HG02623 (cell line): ENCODE measurements at regions not wholly inside any gene's neighbourhood (a gene's known extent, or its start where the extent isn't known, plus 50 kb on each side); places are given as distances from the start of the nearest gene placed in this dataset.
"Not testable (repeated sequence)": the region's sequence is repeated elsewhere in the genome, so short reads cannot be mapped to it uniquely, and the experiment has no call there.

Experiments
- ATAC-seq: cut with Tn5 transposase; IDR thresholded peaks from one replicate; pipeline ENCODE4 v1.9.1; 2021; ENCODE audit warnings: moderate library complexity; ENCODE audit not compliant: unreplicated experiment

DNA sequence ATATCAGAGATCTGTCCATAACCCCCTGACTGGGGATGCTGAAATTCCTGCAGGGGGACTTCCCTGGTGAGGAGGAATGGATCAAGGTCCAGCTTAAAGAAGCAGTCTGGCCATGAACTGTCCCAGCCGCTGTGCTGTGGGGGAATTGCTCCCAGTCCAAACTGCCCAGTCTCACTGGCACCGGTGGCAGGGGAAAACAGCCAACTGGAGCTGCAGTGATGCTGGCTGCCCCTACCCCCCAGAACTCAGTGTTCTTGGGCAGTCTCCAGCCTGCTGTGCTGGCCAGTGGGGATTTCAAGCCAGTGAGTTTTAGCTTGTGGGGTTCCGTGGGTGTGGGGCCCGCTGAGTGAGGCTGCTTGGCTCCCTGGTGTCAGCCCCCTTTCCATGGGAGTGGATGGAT is 306.5 kb upstream of the RPS23 start:
- no peak for ATAC-seq

DNA sequence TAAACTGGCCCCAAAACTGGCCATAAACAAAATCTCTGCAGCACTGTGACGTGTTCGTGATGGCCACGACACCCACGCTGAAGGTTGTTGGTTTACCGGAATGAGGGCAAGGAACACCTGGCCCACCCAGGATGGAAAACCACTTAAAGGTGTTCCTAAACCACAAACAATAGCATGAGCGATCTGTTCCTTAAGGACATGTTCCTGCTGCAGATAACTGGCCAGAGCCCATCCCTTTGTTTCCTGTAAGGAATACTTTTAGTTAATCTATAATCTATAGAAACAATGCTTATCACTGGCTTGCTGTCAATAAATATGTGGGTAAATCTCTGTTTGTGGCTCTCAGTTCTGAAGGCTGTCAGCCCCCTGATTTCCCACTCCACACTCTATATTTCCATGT is 305.2 kb upstream of the RPS23 start:
- not testable (repeated sequence) for ATAC-seq

DNA sequence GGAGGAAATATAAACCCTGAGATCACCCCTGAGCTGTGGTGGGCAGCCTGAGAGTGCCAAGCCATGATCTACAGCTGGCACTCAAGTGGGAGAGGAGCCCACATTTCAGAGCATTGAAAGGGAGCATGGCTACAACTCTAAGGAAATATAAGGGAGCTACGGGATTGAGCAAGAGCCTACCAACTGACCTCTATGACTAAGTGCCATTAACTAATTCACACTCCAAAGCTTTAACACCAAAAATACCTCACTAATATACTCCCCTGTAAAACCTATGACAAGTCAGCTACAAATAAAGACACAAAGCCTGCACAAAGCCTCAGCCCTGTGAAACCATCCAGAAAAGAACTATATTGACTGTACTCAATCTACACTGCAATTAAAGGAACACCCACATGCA is 286.8 kb upstream of the RPS23 start:
- ATAC-seq, result no peak

DNA sequence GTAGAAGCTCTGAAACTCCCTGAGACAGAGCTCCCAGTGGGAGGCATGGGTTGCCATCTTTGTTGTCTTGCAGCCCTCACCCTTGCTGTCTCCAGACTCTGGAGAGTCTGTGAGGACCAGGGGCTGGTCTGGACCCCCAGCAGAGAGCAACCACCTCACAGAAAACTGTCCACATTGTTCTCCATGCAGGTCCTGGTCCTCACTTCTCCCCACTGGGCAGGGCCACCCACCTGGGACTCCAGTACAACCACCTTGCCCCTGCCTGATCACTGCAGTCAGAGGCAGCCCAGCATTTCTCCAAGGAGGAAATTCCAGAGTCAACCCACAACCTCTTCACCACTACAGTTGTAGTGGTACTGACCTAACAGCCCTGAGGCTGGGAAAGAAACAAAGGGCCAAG is 285.6 kb upstream of the RPS23 start:
- no peak for ATAC-seq

DNA sequence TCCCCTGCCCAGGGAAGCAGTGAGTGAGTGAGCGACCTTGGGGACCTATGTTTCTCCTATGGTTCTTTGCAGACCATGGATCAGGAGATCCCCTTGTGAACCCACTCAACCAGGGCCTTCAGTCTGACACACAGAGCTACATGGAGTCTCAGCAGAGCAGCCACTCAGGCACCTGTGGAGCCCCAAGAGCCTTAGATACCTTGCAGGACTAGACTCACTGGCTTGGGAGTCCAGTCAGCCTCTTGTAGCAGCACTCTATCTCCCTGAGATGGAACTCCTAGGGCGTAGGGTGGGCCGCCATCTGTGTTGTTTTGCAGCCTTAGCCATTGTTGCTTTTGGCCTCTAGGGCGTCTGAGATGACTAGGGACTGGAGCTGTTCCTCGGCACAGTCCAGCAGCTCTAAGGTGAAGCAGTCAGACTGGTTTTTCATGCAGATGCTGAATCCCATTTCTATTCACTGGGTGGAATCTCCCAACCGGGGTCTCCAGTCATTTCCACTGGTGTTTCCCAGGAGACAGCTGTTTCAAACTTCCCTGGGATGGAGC is 284.6 kb upstream of the RPS23 start:
- no peak for ATAC-seq

DNA sequence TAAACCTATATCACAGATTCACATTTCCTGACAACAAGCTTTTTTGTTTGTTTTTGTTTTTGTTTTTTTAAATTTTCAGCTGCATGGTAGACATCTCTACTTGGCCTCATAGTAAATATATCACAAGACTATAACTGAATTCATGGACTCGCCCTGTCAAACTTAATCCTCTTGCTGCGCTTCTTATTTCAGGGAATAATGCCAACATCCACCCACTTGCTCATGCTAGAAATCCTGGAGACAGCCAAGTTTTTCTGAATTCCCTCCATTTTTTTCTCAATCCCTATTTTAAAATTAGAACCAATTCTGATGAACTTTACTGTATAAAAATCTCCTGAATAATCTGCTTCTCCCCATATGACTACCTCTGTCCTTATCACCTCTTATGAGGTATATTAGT is 283.6 kb upstream of the RPS23 start:
- no peak for ATAC-seq

DNA sequence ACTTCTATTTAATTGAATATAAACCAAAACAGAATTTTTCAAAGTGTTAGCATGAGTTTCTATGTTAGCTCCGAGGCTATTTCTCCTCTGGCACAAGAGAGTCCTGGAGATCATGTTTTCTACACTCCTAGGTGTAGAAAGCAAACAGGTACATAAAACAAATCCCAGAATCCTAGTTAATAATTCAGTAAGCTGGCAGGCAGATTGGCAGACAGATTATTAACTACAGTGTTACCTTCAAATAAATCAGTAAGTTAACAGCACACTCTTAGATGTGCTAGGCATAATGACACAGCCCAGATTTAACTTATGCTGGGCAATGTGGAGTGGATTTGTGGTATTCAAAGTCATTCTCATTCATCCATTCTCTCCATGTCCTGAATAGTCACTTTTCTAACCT is 282.8 kb upstream of the RPS23 start:
- no peak for ATAC-seq

DNA sequence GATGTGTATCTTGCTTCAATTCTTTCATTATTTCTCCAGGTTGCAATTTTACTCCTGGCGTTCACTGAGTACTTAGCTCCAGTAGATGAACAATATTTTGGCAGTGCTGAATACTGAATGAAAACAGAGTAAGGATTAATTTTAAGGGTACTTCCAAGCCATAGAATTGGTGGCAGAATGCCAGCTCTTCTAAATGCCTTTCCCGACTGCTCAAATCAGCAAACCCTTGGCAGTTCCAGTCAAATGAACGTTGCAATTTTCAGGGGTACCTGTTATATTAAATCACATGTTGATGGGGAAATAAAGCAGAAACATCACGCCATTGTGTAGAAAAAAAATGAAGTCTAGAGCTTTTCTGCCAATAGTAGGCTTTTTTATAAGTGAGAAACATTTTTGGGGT is 282.4 kb upstream of the RPS23 start:
- no peak for ATAC-seq

DNA sequence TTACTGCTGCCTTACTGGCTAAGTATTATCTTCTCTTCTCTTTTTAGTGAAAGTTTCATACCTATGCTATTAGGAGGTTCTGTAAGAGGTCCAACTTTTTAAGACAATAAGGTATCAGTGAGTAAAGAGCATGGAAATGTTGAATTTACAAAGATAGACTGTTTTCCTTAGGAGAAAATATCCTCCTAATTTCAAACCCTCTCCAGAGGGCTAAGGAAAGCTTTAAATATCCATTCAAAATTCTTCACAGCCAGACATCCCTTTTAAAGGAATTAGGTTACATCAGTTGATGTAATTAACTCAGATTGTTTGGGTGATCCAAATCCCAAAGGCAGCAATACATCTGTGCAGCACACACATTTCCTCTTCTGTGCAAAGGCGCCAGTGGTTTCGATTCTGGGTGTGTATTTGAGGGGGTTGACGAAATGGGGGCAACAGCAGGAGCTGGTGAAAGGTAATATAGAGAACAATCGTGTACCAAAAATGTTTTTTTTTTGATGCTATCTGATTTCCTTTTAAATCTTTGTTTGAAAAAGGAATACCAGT is 273.8 kb upstream of the RPS23 start:
- no peak for ATAC-seq

DNA sequence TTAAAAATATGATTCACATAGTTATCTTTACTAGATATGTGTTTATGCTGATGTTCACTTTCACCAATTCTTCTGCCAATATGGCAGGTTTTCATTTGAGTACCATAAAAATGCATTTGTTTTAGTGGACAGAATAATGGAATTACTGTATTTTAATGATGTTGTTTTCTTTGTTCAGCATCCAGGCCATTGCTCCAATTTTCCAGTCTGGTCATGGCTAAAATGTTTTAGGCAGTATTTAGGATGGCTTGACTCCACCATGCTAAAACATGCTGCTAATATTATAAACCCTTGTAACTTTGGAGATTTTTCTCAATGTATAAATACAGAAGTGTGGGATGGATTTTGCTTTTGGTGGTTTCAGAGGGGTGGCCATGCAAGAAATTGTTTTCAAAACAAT is 273.0 kb upstream of the RPS23 start:
- no peak for ATAC-seq

DNA sequence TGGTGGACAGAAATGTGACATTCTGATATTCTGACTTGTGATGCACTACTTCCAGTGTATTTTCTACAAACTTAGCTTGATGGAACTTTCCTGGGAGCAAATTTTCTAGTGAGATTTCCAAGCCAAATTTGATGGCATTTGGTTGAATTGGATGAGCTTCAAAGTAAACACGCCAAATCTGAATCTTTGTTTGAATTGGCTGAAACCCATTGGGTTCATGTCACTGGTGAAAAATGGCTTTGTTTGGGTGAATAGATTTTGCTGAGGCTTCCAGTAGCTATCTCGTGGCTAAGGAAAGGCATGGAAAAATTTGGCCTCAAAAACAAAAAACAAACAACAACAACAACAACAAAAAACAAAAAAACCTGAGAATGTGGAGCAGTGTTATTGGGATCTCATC is 271.1 kb upstream of the RPS23 start:
- no peak for ATAC-seq

DNA sequence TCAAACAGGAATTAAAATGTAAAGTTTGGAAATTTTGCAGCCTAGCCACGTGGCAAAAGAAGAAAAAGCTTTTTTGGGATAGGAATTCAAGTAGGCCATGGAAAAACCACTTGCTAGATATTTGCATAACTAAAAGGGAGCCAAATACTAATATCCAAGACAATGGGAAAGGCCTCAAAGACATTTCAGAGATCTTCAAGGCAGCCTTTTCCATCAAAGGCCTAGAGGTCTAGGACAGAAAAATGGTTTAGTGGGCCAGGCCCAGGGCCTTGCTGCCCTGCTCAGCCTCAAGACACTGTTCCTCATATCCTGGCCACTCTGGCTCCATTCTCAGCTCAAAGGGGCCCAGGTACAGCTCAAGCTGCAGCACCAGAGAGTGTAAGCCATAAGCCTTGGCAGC is 265.9 kb upstream of the RPS23 start:
- ATAC-seq, result no peak

DNA sequence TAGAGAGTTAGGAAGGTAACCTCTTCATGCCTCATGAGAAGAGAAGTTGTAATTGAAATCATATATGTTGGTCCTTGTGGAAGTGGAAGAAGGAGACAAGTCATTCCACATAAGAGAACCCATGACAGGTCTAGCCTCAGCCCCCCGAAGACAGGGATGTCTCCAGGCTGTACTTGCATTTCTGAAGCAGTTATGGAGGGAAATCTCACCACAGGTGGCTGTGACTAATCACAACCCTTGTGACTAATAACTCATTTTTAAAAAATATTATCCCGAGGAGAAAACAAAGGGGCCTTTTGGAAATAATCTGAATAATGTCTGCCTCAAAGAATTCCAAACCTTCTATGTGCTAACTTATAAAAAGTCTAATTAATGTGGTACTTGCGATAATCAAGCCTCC is 262.1 kb upstream of the RPS23 start:
- ATAC-seq, result no peak

DNA sequence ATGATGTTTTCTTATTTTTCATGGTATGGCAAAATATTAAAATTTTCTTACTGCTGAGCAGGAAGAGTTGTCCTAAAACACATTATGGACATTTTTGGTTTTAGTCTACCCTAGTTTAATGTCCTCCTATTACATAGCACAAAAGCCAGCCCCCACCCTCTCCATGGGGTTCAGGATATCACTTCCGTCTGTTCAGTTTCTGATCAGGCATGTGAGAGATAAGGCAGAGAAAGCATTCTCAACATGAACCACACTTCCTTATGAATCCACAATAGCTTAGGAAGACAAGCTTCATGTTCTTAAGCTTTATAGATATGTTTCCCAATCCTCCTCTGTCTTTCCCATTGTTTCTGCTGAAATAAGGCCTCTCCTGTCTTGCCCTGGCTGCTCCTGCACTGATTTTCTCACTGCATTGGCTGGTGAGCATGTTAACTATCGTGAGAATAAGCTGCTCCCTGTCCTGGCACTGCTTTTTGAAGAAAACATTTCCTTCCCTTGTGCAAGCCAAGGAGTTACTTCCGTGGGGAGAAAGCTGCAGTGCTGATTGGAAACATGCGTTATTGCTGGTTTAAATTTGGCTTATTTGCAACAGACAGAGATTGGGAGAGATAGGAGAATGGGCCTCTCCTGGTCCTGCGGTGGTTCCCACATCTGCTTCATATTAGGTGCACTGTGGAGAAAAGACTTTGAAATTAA is 260.3 kb upstream of the RPS23 start:
- no peak for ATAC-seq

DNA sequence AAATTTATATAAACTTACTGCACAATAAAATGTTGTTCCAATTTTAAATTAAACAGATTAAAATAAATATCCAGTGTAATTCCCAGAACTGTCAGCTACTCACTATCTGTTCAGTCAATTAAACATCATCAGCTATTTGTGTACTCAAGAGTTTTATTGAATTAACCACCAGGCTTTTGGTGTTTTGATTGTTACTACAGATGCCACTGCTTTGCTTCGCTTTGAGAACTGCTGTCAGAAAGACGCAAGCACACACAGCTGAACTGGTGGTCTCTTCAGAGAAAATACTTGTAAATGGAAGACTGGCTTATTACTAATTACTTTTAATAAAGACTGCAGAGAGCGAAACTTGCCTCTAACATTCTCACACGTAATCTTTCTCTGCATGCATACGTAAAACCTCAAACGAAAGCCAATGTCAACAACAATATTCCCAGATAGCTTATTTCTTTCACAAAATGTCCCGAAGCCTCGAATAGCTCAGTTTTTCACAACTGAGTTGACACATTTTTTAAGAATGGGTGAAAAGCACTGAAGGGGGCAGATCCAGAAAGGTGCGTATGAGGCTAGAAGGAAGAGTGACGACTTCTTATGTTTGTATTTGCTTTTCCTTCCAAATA is 259.6 kb upstream of the RPS23 start:
- no peak for ATAC-seq

DNA sequence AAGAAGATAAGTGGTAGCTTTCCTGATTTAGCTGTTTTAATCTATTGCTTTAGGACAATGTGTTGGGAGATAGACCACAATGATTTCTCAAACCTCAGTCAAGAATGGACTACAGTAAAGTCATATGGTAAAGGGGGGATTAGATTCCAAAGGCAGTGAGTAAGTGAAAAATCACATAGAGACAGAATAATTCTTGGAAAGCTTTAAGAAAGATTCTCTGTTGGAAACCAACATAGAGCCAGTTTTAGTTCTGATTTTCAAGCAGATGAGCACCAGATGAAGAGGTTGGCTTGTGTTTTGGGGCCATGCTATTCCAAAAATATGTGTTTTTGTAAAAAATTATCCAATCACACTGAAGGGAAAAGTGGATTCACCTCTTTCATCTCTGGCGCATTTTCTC is 256.8 kb upstream of the RPS23 start:
- ATAC-seq, result no peak

DNA sequence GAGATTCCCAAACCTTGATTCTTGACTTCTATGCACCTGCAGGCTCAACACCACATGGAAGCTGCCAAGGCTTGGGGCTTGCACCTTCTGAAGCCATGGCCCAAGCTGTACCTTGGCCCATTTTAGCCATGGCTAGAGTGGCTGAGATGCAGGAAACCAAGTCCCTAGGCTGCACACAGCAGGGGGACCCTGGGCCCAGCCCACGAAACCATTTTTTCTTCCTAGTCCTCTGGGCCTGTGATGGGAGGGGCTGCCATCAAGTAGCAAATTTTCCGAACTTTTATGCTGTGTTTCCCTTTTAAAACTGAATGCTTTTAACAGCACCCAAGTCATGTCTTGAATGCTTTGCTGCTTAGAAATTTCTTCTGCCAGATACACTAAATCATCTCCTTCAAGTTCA is 253.9 kb upstream of the RPS23 start:
- ATAC-seq, result not testable (repeated sequence)

DNA sequence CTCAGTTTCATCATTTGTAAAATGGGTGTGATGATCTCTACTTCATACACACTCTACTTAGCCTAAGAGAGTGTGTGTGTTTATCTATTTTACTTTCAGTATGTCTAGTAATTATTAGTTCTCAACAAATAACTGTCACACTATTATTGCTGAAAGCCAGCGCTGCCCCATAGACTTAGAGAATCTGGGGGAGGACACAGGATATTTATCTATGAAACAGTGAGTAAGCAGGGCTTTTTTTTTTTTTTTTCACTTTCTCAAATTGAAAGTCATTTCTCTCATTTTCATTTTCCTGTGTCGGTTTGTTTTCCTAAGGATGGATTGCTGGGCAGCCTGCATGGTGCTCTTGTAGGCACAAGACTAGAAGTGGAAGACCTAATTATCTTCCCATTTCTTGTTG is 248.4 kb upstream of the RPS23 start:
- no peak for ATAC-seq

DNA sequence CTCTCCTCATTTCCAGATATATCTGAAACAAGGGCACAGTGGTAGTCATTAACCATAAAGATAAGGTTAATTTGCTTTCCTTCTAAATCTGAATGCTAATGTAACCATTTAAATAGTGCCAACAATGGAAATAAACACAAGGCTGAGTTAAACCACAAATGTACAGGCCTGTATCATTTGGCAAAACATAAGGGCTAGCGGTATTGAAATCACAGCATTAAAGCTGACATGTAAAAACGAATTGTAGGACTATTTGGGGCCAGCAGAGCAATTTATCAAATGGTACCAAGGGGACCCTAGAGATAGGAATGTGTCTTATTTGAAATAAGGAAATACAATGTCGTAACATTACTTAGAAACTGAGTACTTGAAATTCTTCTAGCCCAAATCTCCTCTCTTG is 247.5 kb upstream of the RPS23 start:
- no peak for ATAC-seq

DNA sequence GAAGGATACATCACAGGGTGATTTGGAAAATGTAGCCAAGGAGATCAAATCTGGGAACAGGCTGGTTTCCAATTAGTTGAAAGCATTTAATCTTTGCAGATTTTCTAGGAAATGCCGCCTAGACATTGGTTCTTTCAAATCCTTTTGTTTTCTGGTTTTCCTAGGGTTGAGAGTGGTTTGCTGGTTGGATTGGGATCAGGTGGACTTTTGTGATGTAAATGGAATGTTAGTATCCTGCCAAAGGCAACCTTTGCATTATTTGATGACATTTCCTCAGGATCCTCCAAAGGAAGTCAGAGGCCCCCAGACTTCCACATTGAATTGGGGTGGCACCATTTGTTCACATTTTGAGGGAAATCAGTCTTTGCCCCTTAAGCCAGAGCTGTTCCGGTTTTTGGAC is 245.5 kb upstream of the RPS23 start:
- ATAC-seq, result no peak

DNA sequence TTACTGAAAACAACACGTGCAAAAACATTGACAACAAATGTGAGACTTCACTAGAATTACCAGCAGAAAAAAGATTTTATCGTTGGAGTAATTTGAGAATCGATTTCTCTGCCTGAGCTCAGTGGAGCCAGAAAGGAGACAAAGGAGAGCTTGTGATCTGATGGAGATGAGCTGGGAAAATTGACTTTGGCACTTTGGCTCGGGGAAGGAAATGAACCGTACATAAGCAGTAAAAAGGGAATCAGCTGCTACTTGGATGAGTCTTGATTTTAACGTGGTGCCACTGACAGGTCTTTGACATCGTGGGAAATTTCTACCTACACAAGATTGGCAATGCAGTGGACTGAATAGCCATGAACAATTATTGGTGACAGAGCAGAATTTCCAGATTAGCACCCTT is 244.7 kb upstream of the RPS23 start:
- no peak for ATAC-seq

DNA sequence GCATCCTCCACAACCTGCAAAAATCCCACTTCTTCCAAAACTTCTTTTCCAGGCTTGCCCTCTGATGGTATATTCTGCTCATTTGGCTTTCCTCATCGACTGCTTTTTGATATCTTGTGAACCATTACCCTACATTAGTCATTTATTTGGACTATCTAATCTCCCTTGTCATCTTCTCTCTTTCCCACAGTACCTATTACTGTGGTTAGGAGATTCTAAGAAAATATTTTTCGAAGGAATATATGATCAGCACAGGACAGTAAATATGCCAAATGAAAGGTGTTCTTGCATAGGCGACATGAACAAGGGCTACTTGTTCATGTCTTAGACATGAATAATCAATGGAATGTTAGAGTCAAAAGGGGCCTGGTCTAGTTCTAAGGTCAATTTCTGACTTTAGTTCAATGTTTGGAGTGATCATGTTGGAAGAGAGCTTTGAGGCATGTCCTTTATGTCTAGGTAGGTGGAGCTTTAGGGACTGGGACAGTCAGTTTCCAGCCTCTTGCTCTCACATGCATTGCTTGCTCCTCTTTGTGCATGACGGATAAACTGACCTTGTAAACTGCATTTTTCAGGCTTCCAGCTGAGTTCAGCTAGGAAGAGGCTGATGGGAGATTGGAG is 243.4 kb upstream of the RPS23 start:
- no peak for ATAC-seq
